Sigmoid colon (tissue), 4 donors: ENCODE measurements at regions not wholly inside any gene's neighbourhood (a gene's known extent, or its start where the extent isn't known, plus 50 kb on each side); places are given as distances from the start of the nearest gene placed in this dataset.

Experiments used
- CTCF ChIP-seq, 4 experiments: fragments of 450-650 bp in 3 of 4; fragments of 200-600 bp in 1 of 4; IDR thresholded peaks; one replicate each; pipeline ENCODE4 v1.5.1; 2016 to 2019; ENCODE audit warnings: antibody characterized with exemption in 4 of 4, mild to moderate bottlenecking in 3 of 4, moderate library complexity in 2 of 4
- EP300 ChIP-seq, 4 donors: sonication (generic); formaldehyde crosslinking; IDR thresholded peaks; one replicate each; pipeline ENCODE4 v1.6.1; 2017; ENCODE audit warnings: antibody characterized with exemption in 4 of 4
- POLR2A ChIP-seq, 2 donors: fragments of 450-650 bp; IDR thresholded peaks; one replicate each; pipeline ENCODE4 v1.6.1; 2016; ENCODE audit warnings: antibody characterized with exemption in 2 of 2, mild to moderate bottlenecking in 2 of 2, moderate library complexity in 2 of 2
- POLR2AphosphoS5 ChIP-seq, 4 donors: sonication (generic); formaldehyde crosslinking; IDR thresholded peaks; one replicate each; pipeline ENCODE4 v1.6.1; 2017; ENCODE audit warnings: antibody characterized with exemption in 4 of 4

- TF ChIP-seq CTCF (IDR thresholded peaks at IDR 0.05): no peak
- no peak for TF ChIP-seq EP300 (IDR thresholded peaks at IDR 0.05)
- no peak for TF ChIP-seq POLR2AphosphoS5 (IDR thresholded peaks at IDR 0.05)
- no peak for TF ChIP-seq POLR2A (IDR thresholded peaks at IDR 0.05)
Measured at GRCh38 chr5:173534031-173534430, 82.4 kb downstream of the BOD1 start.
